ENCODE measurements at regions not wholly inside any gene's neighbourhood (a gene's known extent, or its start where the extent isn't known, plus 50 kb on each side); places are given as distances from the start of the nearest gene placed in this dataset.

DNA sequence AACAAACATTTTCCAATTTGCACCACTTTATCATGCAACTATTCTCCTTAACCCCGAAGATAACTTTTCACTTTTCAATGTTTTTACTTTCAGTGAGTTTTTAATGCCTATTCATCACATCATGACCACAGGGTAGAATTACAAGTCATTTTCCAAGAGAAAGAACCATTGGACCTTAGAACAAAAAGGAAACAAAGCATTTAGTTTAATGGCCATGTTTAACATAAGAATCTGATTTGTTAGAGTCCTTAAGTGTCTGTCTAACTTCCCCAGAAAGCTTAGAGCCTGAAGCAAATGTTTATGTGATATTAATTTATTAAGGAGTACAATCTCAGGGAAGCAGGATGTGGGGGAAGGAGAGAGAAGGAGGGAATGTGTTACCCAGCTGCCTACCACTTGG lies 325.8 kb upstream of the RIOK2 start:
- H2BK5ac ChIP-seq (ENCODE audit: low read depth, low read length) = no peak overlapping the region
- H3K27ac ChIP-seq (ENCODE audit: low read depth, low read length) = no peak overlapping the region
- H3K18ac ChIP-seq (ENCODE audit: extremely low read depth, low read length) = no peak overlapping the region
- no peak overlapping the region for H3K4ac ChIP-seq (replicated peaks; ENCODE audit: insufficient read length, low read depth, low read length)
- H3K27me3 ChIP-seq (replicated peaks in 1 of 4; ENCODE audit: control insufficient read depth in 3 of 4, extremely low read depth in 1 of 4, insufficient read depth in 3 of 4, low read length in 3 of 4) = no peaks in the 10 kb centered on the region
- H2BK120ac ChIP-seq (replicated peaks; ENCODE audit: low read depth, low read length) = no peak overlapping the region
- no peak overlapping the region for H2AFZ ChIP-seq (ENCODE audit: low read length)
- H3K23me2 ChIP-seq (ENCODE audit: low read depth, low read length) = no peaks in the 10 kb centered on the region
- FAIRE-seq (no peak), DNase-seq (ENCODE audit: low read depth in 1 of 2, low spot score in 2 of 2) (no peak)
- no peak overlapping the region for H2BK15ac ChIP-seq (ENCODE audit: low read length)
- no peaks in the 10 kb centered on the region for H4K20me1 ChIP-seq (replicated peaks in 1 of 2; ENCODE audit: control insufficient read depth in 1 of 2, insufficient read depth in 2 of 2, low read length in 2 of 2)
- no peaks in the 10 kb centered on the region for H3K79me2 ChIP-seq (ENCODE audit: control insufficient read depth in 1 of 2, insufficient read depth in 2 of 2, low read length in 2 of 2)
- no peak overlapping the region for H3K4me2 ChIP-seq (ENCODE audit: insufficient read depth in 1 of 2, low read depth in 2 of 2, low read length in 2 of 2)
- H3K4me1 ChIP-seq (replicated peaks in 1 of 4; ENCODE audit: control insufficient read depth in 3 of 4, insufficient read depth in 4 of 4, low read length in 3 of 4) = no peaks in the 10 kb centered on the region; a peak in 1 of 7 replicates
- H3K23ac ChIP-seq (ENCODE audit: insufficient read length) = no peak overlapping the region
- H3K4me3 ChIP-seq (ENCODE audit: extremely low read depth in 1 of 4, insufficient read depth in 2 of 4, low read depth in 3 of 4, low read length in 4 of 4) = no peak overlapping the region; a peak in 1 of 8 replicates
- no peak overlapping the region for H4K91ac ChIP-seq (replicated peaks; ENCODE audit: insufficient read length, low read length)
- H3K36me3 ChIP-seq (ENCODE audit: control insufficient read depth in 2 of 4, insufficient read depth in 4 of 4, low read length in 3 of 4) = no peaks in the 10 kb centered on the region
- no peaks in the 10 kb centered on the region for H3K79me1 ChIP-seq (ENCODE audit: low read depth, low read length)
- no peak overlapping the region for H2AK5ac ChIP-seq (ENCODE audit: low read depth, low read length)
- 79% methylated on average over 1 of the region's 1 CpG; no CpG with 5 or more reads in 1 of the 2 experiments for WGBS, 2 experiments (ENCODE audit: extremely low coverage in 1 of 2, insufficient coverage in 1 of 2, insufficient read length in 1 of 2, insufficient replicate concordance in 2 of 2, low coverage in 1 of 2, low lambda C conversion rate in 2 of 2, missing lambda C conversion rate in 1 of 2)
- H3K9me3 ChIP-seq (ENCODE audit: insufficient read depth in 2 of 2, low read depth in 1 of 2, low read length in 1 of 2) = no peaks in the 10 kb centered on the region
- POLR2A ChIA-PET (ENCODE audit: partially characterized antibody) = no interaction called here
- no peak overlapping the region for H3K14ac ChIP-seq (ENCODE audit: insufficient read length)
- H4K8ac ChIP-seq (ENCODE audit: extremely low read depth, insufficient read depth, low read length) = no peak overlapping the region
- CTCF ChIA-PET (ENCODE audit: partially characterized antibody) = no interaction called here
- H4K5ac ChIP-seq (ENCODE audit: insufficient read length, low read depth, low read length) = no peak overlapping the region
- H2BK20ac ChIP-seq (ENCODE audit: low read length) = no peak overlapping the region
- H3K56ac ChIP-seq (replicated peaks; ENCODE audit: insufficient read length, low read depth, low read length) = no peak overlapping the region
- H3K9ac ChIP-seq (replicated peaks in 1 of 4; ENCODE audit: extremely low read depth in 1 of 4, low read depth in 3 of 4, low read length in 3 of 4) = no peak overlapping the region
- H2BK12ac ChIP-seq (ENCODE audit: low read depth, low read length) = no peak overlapping the region
- TF ChIP-seq RXRA (IDR thresholded peaks at IDR 0.05; ENCODE audit: insufficient read depth, low read depth, low read length) (no peak), JUND (IDR thresholded peaks at IDR 0.05; ENCODE audit: low read length) (no peak), YY1 (IDR thresholded peaks at IDR 0.05; ENCODE audit: low read depth, low read length) (no peak), HDAC2 (IDR thresholded peaks at IDR 0.05; ENCODE audit: borderline replicate concordance in 1 of 2, low read depth in 2 of 2, low read length in 2 of 2) (no peak), RNF2 (IDR thresholded peaks at IDR 0.05; ENCODE audit: borderline replicate concordance, low read depth, low read length, missing control alignments, poor library complexity, severe bottlenecking) (no peak), SP4 (IDR thresholded peaks at IDR 0.05; ENCODE audit: low read length) (no peak), SIN3A (conservative IDR thresholded peaks at IDR 0.05 in 1 of 2, IDR thresholded peaks at IDR 0.05 in 1 of 2; ENCODE audit: low read depth in 1 of 2, low read length in 2 of 2) (no peak), POLR2AphosphoS5 (IDR thresholded peaks at IDR 0.05; ENCODE audit: low read depth, low read length) (no peak), SP2 (IDR thresholded peaks at IDR 0.05; ENCODE audit: low read length) (no peak), CTBP2 (IDR thresholded peaks at IDR 0.05; ENCODE audit: borderline replicate concordance, insufficient read depth, insufficient read length, low read length) (no peak), EZH2 (IDR thresholded peaks at IDR 0.05; ENCODE audit: low read depth, low read length, severe bottlenecking) (no peak), RAD21 (IDR thresholded peaks at IDR 0.05 in 1 of 2, conservative IDR thresholded peaks at IDR 0.05 in 1 of 2; ENCODE audit: low read depth in 2 of 2, low read length in 2 of 2) (no peak)
- TF ChIP-seq, protein P1, sequence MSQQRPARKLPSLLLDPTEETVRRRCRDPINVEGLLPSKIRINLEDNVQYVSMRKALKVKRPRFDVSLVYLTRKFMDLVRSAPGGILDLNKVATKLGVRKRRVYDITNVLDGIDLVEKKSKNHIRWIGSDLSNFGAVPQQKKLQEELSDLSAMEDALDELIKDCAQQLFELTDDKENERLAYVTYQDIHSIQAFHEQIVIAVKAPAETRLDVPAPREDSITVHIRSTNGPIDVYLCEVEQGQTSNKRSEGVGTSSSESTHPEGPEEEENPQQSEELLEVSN (IDR thresholded peaks at IDR 0.05) = no peak

Data from H1 (cell line).